HUES48 (cell line): ENCODE measurements at regions not wholly inside any gene's neighbourhood (a gene's known extent, or its start where the extent isn't known, plus 50 kb on each side); places are given as distances from the start of the nearest gene placed in this dataset.

ENCODE experiments used
- H3K27ac ChIP-seq: one replicate; pipeline ENCODE4 v1.7.0; 2013; ENCODE audit warnings: low read depth, low read length, inconsistent platforms
- H3K27me3 ChIP-seq: 2 replicates; pipeline ENCODE4 v1.6.1; 2013; ENCODE audit warnings: mild to moderate bottlenecking, low read length; ENCODE audit not compliant: control insufficient read depth, insufficient read depth
- H3K36me3 ChIP-seq: 2 replicates; pipeline ENCODE4 v1.6.1; 2013; ENCODE audit warnings: low read length; ENCODE audit not compliant: control insufficient read depth, insufficient read depth
- H3K4me1 ChIP-seq: 2 replicates; pipeline ENCODE4 v1.6.1; 2013; ENCODE audit warnings: mild to moderate bottlenecking, low read length; ENCODE audit not compliant: control insufficient read depth, insufficient read depth
- H3K4me3 ChIP-seq: 2 replicates; pipeline ENCODE4 v1.5.1; 2013; ENCODE audit warnings: mild to moderate bottlenecking, low read depth, low read length
- H3K9ac ChIP-seq: 2 replicates; pipeline ENCODE4 v1.6.1; 2013; ENCODE audit warnings: mild to moderate bottlenecking, low read depth, low read length, moderate library complexity
- H3K9me3 ChIP-seq: 2 replicates; pipeline ENCODE4 v1.6.1; 2013; ENCODE audit warnings: low read length; ENCODE audit not compliant: control insufficient read depth, insufficient read depth

GRCh38 chr14:26261368-26262122 is 336.3 kb downstream of the NOVA1 start:
- H3K9ac ChIP-seq, result peak overlapping the region; percentile 32; the same call in 1 of the 2 replicates
- peak overlapping the region; percentile 62 for H3K27ac ChIP-seq
- peaks cover 2% of the 10 kb centered on the region; the same call in 1 of the 2 replicates for H3K9me3 ChIP-seq

DNA sequence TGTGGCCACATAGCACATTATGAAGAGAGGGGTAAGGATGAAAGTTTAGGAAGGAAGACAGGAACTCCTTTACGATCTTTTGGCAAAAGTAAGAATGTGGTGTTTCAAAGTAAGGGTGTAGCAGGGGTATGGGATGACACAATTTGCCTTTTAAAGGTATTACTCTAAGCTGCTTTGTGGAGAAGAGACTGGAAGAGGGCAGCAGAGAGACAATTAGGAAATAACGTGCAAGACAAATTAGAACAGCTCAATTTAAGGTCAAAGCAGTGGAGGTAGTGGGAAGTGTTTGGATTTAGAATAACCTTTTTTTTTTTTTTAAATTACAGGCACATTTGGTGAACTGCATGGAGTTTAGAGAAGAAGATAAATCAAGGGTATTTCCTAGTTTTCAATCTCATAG is 342.6 kb downstream of the NOVA1 start:
- H3K4me3 ChIP-seq, result no peak overlapping the region
- no peak overlapping the region for H3K9ac ChIP-seq
- H3K4me1 ChIP-seq, result no peaks in the 10 kb centered on the region
- H3K27ac ChIP-seq, result no peak overlapping the region
- H3K9me3 ChIP-seq, result no peaks in the 10 kb centered on the region; the same call in 1 of the 2 replicates
- no peaks in the 10 kb centered on the region for H3K36me3 ChIP-seq
- H3K27me3 ChIP-seq, result no peaks in the 10 kb centered on the region

More at GRCh38 chr14:26261368-26262122, 336.3 kb downstream of the NOVA1 start:
- Histone ChIP-seq H3K4me3 (peak overlapping the region; percentile 11; the same call in 1 of the 2 replicates), H3K4me1 (peaks cover 25% of the 10 kb centered on the region), H3K27me3 (no peaks in the 10 kb centered on the region), H3K36me3 (no peaks in the 10 kb centered on the region)

DNA sequence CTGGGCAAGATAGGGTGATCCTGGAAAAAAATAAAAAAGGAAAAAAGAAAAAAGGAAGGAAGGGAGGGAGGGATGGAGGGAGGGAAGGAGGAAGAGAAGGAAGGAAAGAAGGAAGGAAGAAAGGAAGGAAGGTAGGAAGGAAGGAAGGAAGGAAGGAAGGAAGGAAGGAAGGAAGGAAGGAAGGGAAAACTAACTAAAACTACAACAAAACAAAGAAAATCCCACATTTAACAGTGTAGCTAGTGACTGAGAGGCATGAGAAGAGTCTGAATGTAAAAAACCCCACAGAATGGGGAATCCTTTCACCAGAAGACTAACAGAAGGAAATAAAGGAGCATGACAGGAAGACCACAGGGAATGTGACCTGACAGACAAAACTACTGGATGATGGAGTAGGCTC is 345.7 kb downstream of the NOVA1 start:
- Histone ChIP-seq H3K9me3 (peaks cover 8% of the 10 kb centered on the region; the same call in 1 of the 2 replicates), H3K4me1 (no peaks in the 10 kb centered on the region), H3K4me3 (no peak overlapping the region), H3K27me3 (no peaks in the 10 kb centered on the region), H3K36me3 (no peaks in the 10 kb centered on the region), H3K27ac (no peak overlapping the region), H3K9ac (no peak overlapping the region)

DNA sequence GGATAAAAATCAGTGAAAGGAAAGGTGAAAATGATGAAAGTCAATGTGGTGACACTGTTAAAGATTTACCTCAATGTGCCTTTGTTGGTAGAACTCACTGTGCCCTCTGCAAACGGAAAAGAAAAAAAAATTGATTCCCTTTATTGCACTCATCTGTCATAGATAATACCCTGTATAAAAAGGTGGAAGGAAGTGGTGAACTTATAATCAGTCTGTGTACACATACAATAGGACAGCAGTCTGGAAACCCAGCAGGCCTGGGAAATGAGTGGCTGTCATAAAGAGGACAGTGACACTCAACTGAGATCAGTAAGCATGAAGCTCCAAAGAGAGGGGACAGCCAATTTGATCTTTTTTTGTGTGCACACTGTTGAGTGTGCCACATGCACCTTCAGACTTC is 364.7 kb downstream of the NOVA1 start:
- Histone ChIP-seq H3K9me3 (no peaks in the 10 kb centered on the region), H3K27me3 (no peaks in the 10 kb centered on the region), H3K4me1 (no peaks in the 10 kb centered on the region), H3K36me3 (no peaks in the 10 kb centered on the region), H3K4me3 (no peak overlapping the region), H3K9ac (no peak overlapping the region), H3K27ac (no peak overlapping the region)

- Histone ChIP-seq H3K27me3 (no peaks in the 10 kb centered on the region), H3K9me3 (no peaks in the 10 kb centered on the region), H3K4me3 (no peak overlapping the region), H3K36me3 (no peaks in the 10 kb centered on the region), H3K27ac (no peak overlapping the region), H3K4me1 (peaks cover 7% of the 10 kb centered on the region; the same call in 1 of the 2 replicates), H3K9ac (no peak overlapping the region)
Observed at GRCh38 chr14:26218861-26219260, 379.0 kb downstream of the NOVA1 start.

- Histone ChIP-seq H3K36me3 (no peaks in the 10 kb centered on the region), H3K27me3 (no peaks in the 10 kb centered on the region), H3K9me3 (no peaks in the 10 kb centered on the region), H3K9ac (no peak overlapping the region), H3K27ac (no peak overlapping the region), H3K4me3 (no peak overlapping the region), H3K4me1 (peaks cover 7% of the 10 kb centered on the region; the same call in 1 of the 2 replicates)
Observed at GRCh38 chr14:26217778-26218177, 380.1 kb downstream of the NOVA1 start.

GRCh38 chr14:26216786-26217185 is 381.0 kb downstream of the NOVA1 start:
- H3K27me3 ChIP-seq, result no peaks in the 10 kb centered on the region
- no peak overlapping the region for H3K9ac ChIP-seq
- H3K4me3 ChIP-seq, result no peak overlapping the region
- no peak overlapping the region for H3K27ac ChIP-seq
- H3K9me3 ChIP-seq, result no peaks in the 10 kb centered on the region
- peaks cover 7% of the 10 kb centered on the region; the same call in 1 of the 2 replicates for H3K4me1 ChIP-seq
- no peaks in the 10 kb centered on the region for H3K36me3 ChIP-seq

DNA sequence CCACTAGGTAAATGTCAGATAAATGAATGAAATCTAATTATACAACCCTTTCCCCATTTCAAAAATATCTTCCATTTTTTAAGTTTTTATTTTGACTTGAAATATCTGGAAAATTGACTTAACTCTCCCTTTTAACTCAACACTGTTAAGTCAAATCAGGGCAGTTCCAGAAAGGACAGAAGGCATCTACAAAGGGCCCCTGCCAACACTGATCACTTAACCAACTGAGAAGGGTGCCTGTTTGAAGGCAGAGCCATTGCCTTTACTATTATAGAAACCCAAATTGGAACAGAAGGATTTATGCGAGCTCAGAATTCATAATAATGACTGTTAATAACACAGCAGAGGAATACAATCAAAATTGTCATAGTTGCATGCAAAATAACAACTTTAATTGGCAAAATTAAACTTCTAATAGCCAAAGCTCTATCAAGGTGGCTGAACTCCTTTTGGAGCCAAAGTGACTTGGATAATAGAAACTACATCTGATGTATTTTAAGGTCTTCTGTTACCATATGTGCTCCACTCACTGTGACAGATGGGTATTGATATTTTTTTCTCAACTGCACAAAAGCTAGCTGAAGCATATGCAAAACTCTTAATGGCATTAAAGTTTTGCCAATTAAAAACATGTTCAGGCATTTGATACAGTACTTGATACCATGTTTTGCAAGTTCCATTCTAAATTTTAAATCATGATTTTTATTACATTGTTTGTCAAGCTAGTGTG is 383.8 kb downstream of the NOVA1 start:
- H3K36me3 ChIP-seq, result no peaks in the 10 kb centered on the region
- H3K27ac ChIP-seq, result no peak overlapping the region
- no peak overlapping the region for H3K4me3 ChIP-seq
- H3K9me3 ChIP-seq, result no peaks in the 10 kb centered on the region
- no peaks in the 10 kb centered on the region for H3K27me3 ChIP-seq
- peaks cover 7% of the 10 kb centered on the region; the same call in 1 of the 2 replicates for H3K4me1 ChIP-seq
- H3K9ac ChIP-seq, result no peak overlapping the region

GRCh38 chr14:26209699-26210098 is 388.1 kb downstream of the NOVA1 start:
- H3K36me3 ChIP-seq, result no peaks in the 10 kb centered on the region
- H3K27me3 ChIP-seq, result peaks cover 33% of the 10 kb centered on the region
- peaks cover 12% of the 10 kb centered on the region for H3K4me1 ChIP-seq
- H3K27ac ChIP-seq, result no peak overlapping the region
- no peak overlapping the region for H3K4me3 ChIP-seq
- no peaks in the 10 kb centered on the region for H3K9me3 ChIP-seq
- H3K9ac ChIP-seq, result no peak overlapping the region

DNA sequence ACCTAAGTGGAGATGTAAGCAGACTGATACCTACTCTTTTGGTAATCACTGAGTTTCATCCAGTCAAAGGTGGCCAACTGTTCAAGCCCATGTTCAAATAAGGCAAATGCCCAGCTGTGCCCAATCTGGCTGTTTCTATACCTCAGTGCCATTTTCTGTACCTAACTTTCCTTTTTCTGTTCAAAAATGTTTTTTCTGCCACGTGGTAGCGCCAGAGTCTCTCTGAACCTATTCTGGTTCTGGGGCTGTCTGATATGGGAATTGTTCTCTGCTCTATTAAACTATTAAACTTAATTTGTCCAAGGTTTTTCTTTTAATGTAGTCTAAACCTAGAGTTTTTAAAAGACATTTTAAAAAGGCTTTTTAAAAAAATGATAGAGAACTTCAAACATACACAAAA is 391.2 kb downstream of the NOVA1 start:
- Histone ChIP-seq H3K36me3 (no peaks in the 10 kb centered on the region), H3K4me1 (peaks cover 12% of the 10 kb centered on the region), H3K4me3 (no peak overlapping the region), H3K27ac (no peak overlapping the region), H3K27me3 (peaks cover 43% of the 10 kb centered on the region), H3K9ac (no peak overlapping the region), H3K9me3 (no peaks in the 10 kb centered on the region)
